ENCODE measurements at regions not wholly inside any gene's neighbourhood (a gene's known extent, or its start where the extent isn't known, plus 50 kb on each side); places are given as distances from the start of the nearest gene placed in this dataset.

GRCh38 chr7:15749631-15750030 is 63.1 kb upstream of the MEOX2 start:
- TF ChIP-seq, protein P1, sequence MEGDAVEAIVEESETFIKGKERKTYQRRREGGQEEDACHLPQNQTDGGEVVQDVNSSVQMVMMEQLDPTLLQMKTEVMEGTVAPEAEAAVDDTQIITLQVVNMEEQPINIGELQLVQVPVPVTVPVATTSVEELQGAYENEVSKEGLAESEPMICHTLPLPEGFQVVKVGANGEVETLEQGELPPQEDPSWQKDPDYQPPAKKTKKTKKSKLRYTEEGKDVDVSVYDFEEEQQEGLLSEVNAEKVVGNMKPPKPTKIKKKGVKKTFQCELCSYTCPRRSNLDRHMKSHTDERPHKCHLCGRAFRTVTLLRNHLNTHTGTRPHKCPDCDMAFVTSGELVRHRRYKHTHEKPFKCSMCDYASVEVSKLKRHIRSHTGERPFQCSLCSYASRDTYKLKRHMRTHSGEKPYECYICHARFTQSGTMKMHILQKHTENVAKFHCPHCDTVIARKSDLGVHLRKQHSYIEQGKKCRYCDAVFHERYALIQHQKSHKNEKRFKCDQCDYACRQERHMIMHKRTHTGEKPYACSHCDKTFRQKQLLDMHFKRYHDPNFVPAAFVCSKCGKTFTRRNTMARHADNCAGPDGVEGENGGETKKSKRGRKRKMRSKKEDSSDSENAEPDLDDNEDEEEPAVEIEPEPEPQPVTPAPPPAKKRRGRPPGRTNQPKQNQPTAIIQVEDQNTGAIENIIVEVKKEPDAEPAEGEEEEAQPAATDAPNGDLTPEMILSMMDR (IDR thresholded peaks at IDR 0.05; ENCODE audit: borderline replicate concordance, extremely low read depth, low read length, poor library complexity, severe bottlenecking): no peak
- TF ChIP-seq EZH2 (IDR thresholded peaks at IDR 0.05; ENCODE audit: borderline replicate concordance, low read depth, low read length, severe bottlenecking): no peak
